ENCODE measurements at regions not wholly inside any gene's neighbourhood (a gene's known extent, or its start where the extent isn't known, plus 50 kb on each side); places are given as distances from the start of the nearest gene placed in this dataset. TPM values are rescaled to one million over a fixed set of nuclear protein-coding genes. Genes with fewer than 3 reads are reported as not detected.

DNA sequence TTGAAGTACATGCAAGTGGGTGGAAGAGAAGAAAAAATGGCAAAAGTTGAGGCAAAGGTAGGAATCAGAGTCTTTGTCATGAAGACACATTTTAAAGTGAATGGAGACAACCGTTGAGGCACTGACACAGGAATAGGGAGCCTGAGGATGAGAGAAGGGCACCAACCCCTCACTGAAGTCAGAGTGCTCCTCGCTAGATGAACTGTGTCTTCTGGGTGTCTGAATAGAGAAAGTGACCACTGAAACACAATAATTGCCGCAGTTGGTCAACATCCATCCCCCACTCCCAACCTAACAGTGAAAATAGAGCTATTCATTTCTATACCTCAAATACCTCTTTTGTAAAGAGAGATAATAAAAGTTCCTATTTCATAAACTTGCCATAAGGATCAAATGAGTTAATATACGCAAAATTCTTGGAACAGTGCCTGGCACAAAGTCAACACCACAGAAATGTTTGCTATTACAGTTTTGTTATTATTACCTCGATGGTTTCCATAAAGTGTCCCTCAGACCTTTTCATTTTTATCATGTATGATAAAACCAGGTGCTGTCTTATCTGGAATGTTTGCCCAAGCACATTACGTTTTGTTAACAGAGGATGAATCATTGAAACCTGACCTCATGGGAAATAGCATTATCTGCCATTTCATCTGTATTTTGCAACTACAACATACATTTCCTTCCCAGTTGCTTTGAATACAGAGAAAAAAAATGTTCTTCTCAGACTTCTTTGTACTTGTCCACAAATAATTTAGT lies 61.8 kb upstream of the SP4 start:
- peak; percentile 1 for DNase-seq

DNA sequence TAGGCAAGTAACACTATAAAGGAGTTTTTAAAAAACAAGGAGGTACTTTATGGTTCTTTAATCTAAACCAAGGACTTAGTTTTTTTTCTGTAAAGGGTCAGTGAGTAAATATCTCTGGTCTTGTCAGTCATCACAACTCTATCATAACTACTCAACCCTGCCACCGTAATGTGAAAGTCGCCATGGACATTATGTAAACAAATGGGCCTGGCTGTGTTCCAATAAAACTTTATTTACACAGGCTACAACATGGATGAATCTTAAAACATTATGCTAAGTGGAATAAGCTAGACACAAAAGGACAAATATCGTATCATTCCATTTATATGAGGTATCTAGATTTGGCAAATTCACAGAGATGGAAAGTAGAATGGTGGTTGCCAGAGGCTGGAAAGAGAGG lies 60.8 kb upstream of the SP4 start:
- DNase-seq, result no peak

DNA sequence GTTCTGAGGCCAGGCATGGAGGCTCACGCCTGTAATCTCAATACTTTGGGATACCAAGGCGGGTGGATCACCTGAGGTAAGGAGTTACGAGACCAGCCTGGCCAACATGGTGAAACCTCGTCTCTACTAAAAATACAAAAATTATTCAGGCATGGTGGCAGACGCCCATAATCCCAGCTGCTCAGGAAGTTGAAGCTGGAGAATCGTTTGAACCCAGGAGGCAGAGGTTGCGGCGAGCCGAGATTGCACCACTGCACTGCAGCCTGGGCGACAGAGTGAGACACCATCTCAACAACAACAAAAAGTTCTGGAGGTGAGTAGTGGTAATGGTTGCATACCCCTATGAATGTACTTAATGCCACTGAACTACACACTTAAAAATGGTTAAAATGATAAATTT lies 60.3 kb upstream of the SP4 start:
- no peak for DNase-seq

DNA sequence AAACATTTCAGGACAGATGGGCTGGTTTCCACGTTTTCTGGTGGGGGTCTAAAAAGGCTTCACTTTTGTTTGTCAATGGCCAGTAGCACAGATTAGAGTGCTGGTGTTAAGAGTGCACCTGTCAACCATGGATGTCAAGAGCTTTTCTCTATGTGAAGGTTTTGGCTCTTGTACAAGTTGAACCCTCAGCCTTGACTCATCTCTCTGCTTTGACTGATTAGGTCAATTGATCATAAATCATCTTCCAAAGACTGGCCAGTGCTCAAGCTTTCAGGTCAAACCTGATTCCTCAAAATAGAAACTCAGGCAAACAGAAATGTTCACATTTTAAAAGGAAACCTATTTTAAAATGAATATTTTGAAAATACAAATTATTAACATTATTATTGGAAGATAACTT lies 59.6 kb upstream of the SP4 start:
- no peak for DNase-seq

DNA sequence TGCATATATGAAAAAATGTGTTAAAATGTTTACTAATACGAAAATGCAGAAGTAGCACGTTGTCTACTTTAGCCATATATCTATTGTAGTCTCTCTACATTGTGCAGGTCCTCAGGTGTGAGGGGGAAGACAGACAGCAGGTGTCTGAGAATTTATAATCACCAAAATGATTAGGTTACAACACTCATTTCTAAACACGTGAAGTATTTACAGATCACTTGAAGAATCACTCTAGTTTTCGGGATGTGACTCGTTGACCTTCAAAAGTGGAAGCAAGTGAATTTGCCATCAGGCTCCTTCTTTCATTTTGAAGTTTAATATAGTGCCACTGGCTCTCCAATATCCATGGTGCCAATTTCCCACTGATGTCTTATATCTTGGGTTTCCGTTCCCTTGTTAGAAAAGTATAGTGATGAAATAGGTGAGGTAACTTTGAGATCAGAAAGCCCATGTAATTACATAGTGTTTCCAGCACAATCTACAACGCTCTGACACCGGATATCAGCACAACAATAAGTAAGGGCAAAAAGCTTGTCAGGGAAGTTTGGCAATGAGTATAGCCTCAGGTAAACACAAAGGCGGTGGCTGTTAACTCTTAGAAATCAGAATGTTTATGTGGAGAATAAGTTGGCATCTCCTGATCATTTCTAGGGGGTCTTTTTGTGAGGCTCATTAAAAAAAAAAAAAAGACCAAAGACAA lies 57.5 kb upstream of the SP4 start:
- DNase-seq, result no peak

DNA sequence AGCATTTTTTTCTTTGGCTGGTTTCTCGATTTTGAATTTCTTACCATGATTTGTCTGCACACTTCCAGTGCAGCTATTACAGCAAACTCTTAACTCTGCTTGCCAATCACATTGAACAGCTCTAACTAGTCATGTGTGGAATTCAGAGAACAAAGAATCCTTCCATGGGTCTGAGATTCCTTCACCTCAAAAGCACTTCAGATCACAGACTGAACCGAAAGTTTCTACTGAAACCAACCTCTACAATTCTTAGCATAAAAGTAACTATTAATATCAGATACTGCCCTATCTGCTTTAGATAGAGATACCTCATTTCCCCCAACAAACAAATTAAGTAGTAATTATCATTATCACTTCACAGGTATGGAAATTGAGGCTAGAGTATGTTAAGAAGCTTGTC lies 56.5 kb upstream of the SP4 start:
- no peak for DNase-seq

DNA sequence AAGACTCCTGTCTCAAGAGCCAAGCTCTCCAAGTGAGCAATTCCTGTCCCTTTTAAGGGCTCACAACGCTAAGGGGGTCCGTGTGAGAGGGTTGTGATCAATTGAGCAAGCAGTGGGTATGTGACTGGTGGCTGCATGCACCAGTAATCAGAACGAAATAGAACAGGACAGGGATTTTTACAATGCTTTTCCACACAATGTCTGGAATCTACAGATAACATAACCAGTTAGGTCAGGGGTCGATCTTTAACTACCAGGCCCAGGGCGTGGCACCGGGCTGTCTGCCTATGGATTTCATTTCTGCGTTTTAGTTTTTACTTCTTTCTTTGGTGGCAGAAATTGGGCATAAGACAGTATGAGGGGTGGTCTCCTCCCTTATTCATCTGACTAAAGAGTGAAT lies 54.9 kb upstream of the SP4 start:
- no peak for DNase-seq

DNA sequence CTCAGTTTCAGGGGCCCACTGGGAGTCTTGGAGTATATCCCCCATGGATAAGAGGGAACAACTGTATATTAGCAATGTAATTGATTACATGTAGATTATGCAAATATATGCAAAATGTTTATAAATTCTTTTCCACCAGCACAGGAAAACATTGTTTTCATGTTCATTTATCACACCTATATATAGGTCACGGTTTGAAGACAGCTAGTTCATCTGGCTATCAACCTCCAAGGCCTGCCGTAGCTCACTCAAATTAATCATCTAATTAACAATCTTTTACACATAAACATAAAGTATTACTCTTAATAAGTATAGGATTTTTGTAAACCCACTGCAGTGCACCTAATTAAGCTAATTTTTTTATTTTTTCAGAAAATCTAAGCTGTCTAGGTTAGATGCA lies 53.7 kb upstream of the SP4 start:
- no peak for DNase-seq

DNA sequence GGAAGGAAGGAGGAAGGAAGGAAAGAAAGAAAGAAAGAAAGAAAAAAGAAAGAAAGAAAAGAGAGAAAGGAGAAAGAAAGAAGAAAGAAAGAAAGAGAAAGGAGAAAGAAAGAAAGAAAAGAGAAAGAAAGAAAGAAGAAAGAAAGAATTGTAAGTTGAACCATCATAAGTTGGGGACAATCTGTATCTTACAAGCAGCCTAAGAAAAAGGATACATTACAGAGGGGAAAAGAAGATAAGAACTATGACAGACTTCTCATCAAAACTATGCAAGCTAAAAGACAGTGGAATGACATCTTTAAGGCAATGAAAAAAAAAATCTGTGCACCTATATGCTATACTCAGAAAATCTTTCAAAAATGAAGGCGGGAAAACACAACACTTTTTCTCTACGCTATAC lies 50.3 kb upstream of the SP4 start:
- DNase-seq, result no peak

Small RNAs in the stretch of these regions (small RNA-seq; reads per million reads assigned to genes)
- gene RN7SL542P (ENCODE audit: low replicate concordance), result not detected

All from skin of body (tissue), 2 donors.